ENCODE measurements at regions not wholly inside any gene's neighbourhood (a gene's known extent, or its start where the extent isn't known, plus 50 kb on each side); places are given as distances from the start of the nearest gene placed in this dataset.

- no peaks in the 10 kb centered on the region for H3K27me3 Mint-ChIP-seq
- ChIA-PET CTCF (no interaction called here), POLR2A (no interaction called here)
- no peaks in the 10 kb centered on the region for H3K4me1 Mint-ChIP-seq
- H3K4me3 Mint-ChIP-seq = no peak overlapping the region
- no peak for TF ChIP-seq CTCF (IDR thresholded peaks at IDR 0.05)
- H3K27ac Mint-ChIP-seq = no peak overlapping the region
- H3K36me3 Mint-ChIP-seq (ENCODE audit: low read depth) = no peaks in the 10 kb centered on the region
- intact Hi-C loops (cut with micrococcal nuclease) = no loop called here
- DNase-seq (no peak), ATAC-seq (ENCODE audit: low read depth) (no peak)
- peaks cover 4% of the 10 kb centered on the region for H3K9me3 Mint-ChIP-seq
Observed at GRCh38 chr9:13791816-13792215, 512.3 kb upstream of the MPDZ start.

- TF ChIP-seq CTCF (IDR thresholded peaks at IDR 0.05) = no peak
- ChIA-PET CTCF (no interaction called here), POLR2A (no interaction called here)
- intact Hi-C loops (cut with micrococcal nuclease) = no loop called here
- no peak for ATAC-seq (ENCODE audit: low read depth)
- H3K4me3 Mint-ChIP-seq = no peak overlapping the region
- no peaks in the 10 kb centered on the region for H3K4me1 Mint-ChIP-seq
- no peaks in the 10 kb centered on the region for H3K27me3 Mint-ChIP-seq
- peaks cover 2% of the 10 kb centered on the region for H3K9me3 Mint-ChIP-seq
- H3K36me3 Mint-ChIP-seq (ENCODE audit: low read depth) = no peaks in the 10 kb centered on the region
- H3K27ac Mint-ChIP-seq = no peak overlapping the region
- no peak for DNase-seq
Observed at GRCh38 chr9:13790055-13790454, 510.6 kb upstream of the MPDZ start.

- H3K4me3 Mint-ChIP-seq = no peak overlapping the region
- TF ChIP-seq CTCF (IDR thresholded peaks at IDR 0.05) = no peak
- H3K27ac Mint-ChIP-seq = no peak overlapping the region
- ATAC-seq (ENCODE audit: low read depth) (no peak), DNase-seq (no peak)
- POLR2A ChIA-PET = no interaction called here
- CTCF ChIA-PET = no interaction called here
- H3K4me1 Mint-ChIP-seq = no peaks in the 10 kb centered on the region
- no peaks in the 10 kb centered on the region for H3K36me3 Mint-ChIP-seq (ENCODE audit: low read depth)
- H3K27me3 Mint-ChIP-seq = no peaks in the 10 kb centered on the region
- intact Hi-C loops (cut with micrococcal nuclease) = no loop called here
- H3K9me3 Mint-ChIP-seq = peaks cover 2% of the 10 kb centered on the region
Observed at GRCh38 chr9:13787234-13787833, 507.8 kb upstream of the MPDZ start.

- H3K36me3 Mint-ChIP-seq (ENCODE audit: low read depth) = no peaks in the 10 kb centered on the region
- intact Hi-C loops (cut with micrococcal nuclease) = no loop called here
- H3K27ac Mint-ChIP-seq = no peak overlapping the region
- ChIA-PET POLR2A (no interaction called here), CTCF (no interaction called here)
- H3K27me3 Mint-ChIP-seq = no peaks in the 10 kb centered on the region
- H3K9me3 Mint-ChIP-seq = peaks cover 5% of the 10 kb centered on the region
- DNase-seq = no peak
- no peaks in the 10 kb centered on the region for H3K4me1 Mint-ChIP-seq
- no peak for TF ChIP-seq CTCF (IDR thresholded peaks at IDR 0.05)
- no peak for ATAC-seq (ENCODE audit: low read depth)
- no peak overlapping the region for H3K4me3 Mint-ChIP-seq
Observed at GRCh38 chr9:13786711-13787110, 507.2 kb upstream of the MPDZ start.

GRCh38 chr9:13786131-13786530, 506.6 kb upstream of the MPDZ start:
- ATAC-seq (ENCODE audit: low read depth) = no peak
- no peak overlapping the region for H3K27ac Mint-ChIP-seq
- H3K27me3 Mint-ChIP-seq = no peaks in the 10 kb centered on the region
- no peaks in the 10 kb centered on the region for H3K4me1 Mint-ChIP-seq
- H3K9me3 Mint-ChIP-seq = peaks cover 5% of the 10 kb centered on the region
- intact Hi-C loops (cut with micrococcal nuclease) = no loop called here
- H3K4me3 Mint-ChIP-seq = no peak overlapping the region
- no peaks in the 10 kb centered on the region for H3K36me3 Mint-ChIP-seq (ENCODE audit: low read depth)
- CTCF ChIA-PET = no interaction called here
- no peak for TF ChIP-seq CTCF (IDR thresholded peaks at IDR 0.05)
- POLR2A ChIA-PET = no interaction called here
- no peak for DNase-seq
